ENCODE measurements at regions not wholly inside any gene's neighbourhood (a gene's known extent, or its start where the extent isn't known, plus 50 kb on each side); places are given as distances from the start of the nearest gene placed in this dataset.

DNA sequence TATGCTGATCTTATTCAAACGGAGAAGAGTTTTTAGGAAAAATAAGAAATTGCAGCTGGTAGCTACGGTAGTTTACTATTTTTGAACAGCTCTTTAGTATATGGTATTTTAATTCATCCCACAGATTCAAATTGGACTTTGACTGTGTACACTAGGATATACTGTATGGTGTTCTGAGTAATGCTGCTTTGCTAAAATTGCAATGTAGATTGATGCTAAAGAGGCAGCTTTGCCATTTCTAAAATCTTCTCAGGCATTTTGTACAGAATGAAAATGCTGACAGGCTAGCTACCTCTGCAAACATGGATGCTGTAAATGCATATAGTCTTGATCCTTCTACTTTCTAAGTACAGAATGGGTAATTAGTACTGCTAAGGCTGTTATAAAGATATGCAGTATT lies 826.6 kb upstream of the POU3F3 start:
- Histone ChIP-seq H3F3A (ENCODE audit: insufficient read depth, low read length, poor library complexity, severe bottlenecking) (no peaks in the 10 kb centered on the region), H2AFZ (ENCODE audit: low read depth, low read length) (no peak overlapping the region), H3K9ac (ENCODE audit: low read length) (no peak overlapping the region), H3K36me3 (ENCODE audit: insufficient read depth, low read length) (no peaks in the 10 kb centered on the region), H3K27me3 (ENCODE audit: insufficient read depth, low read depth, low read length) (no peaks in the 10 kb centered on the region), H4K20me1 (ENCODE audit: insufficient read depth) (no peaks in the 10 kb centered on the region), H3K4me2 (ENCODE audit: low read length) (no peak overlapping the region), H3K9me2 (ENCODE audit: insufficient read depth, low read length) (no peaks in the 10 kb centered on the region), H3K4me3 (ENCODE audit: low read length) (no peak overlapping the region), H3K27ac (ENCODE audit: low read length) (no peak overlapping the region), H3K9me3 (ENCODE audit: low read length) (no peaks in the 10 kb centered on the region), H3K79me2 (replicated peaks; ENCODE audit: insufficient read depth, low read length) (no peaks in the 10 kb centered on the region)
- no peak for TF ChIP-seq SMC3 (conservative IDR thresholded peaks at IDR 0.05; ENCODE audit: poor library complexity)
- TF ChIP-seq, protein P1, sequence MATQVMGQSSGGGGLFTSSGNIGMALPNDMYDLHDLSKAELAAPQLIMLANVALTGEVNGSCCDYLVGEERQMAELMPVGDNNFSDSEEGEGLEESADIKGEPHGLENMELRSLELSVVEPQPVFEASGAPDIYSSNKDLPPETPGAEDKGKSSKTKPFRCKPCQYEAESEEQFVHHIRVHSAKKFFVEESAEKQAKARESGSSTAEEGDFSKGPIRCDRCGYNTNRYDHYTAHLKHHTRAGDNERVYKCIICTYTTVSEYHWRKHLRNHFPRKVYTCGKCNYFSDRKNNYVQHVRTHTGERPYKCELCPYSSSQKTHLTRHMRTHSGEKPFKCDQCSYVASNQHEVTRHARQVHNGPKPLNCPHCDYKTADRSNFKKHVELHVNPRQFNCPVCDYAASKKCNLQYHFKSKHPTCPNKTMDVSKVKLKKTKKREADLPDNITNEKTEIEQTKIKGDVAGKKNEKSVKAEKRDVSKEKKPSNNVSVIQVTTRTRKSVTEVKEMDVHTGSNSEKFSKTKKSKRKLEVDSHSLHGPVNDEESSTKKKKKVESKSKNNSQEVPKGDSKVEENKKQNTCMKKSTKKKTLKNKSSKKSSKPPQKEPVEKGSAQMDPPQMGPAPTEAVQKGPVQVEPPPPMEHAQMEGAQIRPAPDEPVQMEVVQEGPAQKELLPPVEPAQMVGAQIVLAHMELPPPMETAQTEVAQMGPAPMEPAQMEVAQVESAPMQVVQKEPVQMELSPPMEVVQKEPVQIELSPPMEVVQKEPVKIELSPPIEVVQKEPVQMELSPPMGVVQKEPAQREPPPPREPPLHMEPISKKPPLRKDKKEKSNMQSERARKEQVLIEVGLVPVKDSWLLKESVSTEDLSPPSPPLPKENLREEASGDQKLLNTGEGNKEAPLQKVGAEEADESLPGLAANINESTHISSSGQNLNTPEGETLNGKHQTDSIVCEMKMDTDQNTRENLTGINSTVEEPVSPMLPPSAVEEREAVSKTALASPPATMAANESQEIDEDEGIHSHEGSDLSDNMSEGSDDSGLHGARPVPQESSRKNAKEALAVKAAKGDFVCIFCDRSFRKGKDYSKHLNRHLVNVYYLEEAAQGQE (IDR thresholded peaks at IDR 0.05; ENCODE audit: borderline replicate concordance), result no peak
- TF ChIP-seq EZH2 (IDR thresholded peaks at IDR 0.05; ENCODE audit: borderline replicate concordance, insufficient read depth, low read length, poor library complexity, severe bottlenecking), result no peak
- TF ChIP-seq MXI1 (conservative IDR thresholded peaks at IDR 0.05; ENCODE audit: poor library complexity, severe bottlenecking), result no peak
- no peak for TF ChIP-seq RAD21 (conservative IDR thresholded peaks at IDR 0.05)
- no peak for TF ChIP-seq POLR2AphosphoS5 (IDR thresholded peaks at IDR 0.05)
- no peak for TF ChIP-seq TAF1 (IDR thresholded peaks at IDR 0.05; ENCODE audit: low read depth)
- TF ChIP-seq EP300 (conservative IDR thresholded peaks at IDR 0.05; ENCODE audit: poor library complexity, severe bottlenecking), result no peak
- TF ChIP-seq, protein P2, sequence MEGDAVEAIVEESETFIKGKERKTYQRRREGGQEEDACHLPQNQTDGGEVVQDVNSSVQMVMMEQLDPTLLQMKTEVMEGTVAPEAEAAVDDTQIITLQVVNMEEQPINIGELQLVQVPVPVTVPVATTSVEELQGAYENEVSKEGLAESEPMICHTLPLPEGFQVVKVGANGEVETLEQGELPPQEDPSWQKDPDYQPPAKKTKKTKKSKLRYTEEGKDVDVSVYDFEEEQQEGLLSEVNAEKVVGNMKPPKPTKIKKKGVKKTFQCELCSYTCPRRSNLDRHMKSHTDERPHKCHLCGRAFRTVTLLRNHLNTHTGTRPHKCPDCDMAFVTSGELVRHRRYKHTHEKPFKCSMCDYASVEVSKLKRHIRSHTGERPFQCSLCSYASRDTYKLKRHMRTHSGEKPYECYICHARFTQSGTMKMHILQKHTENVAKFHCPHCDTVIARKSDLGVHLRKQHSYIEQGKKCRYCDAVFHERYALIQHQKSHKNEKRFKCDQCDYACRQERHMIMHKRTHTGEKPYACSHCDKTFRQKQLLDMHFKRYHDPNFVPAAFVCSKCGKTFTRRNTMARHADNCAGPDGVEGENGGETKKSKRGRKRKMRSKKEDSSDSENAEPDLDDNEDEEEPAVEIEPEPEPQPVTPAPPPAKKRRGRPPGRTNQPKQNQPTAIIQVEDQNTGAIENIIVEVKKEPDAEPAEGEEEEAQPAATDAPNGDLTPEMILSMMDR (IDR thresholded peaks at IDR 0.05; ENCODE audit: poor library complexity, severe bottlenecking), result no peak

DNA sequence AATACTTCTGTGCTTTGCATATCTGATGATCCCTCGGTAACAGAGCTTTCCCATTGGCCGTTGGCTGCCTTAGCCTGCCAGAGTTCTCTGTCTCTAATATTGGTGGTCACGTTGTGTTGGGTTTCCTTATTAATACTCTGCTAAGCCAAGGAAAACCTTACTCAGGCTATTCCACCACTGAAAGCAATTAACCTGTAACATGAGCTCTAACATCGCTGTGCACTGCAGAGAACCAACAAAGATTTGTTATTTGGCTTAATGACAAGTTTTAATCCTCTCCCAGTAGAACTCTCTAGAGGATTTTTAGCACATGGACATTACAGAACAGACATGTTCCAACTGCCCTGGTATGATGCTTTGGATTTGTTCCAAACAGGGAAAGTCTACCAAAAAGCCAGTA lies 825.9 kb upstream of the POU3F3 start:
- Histone ChIP-seq H3F3A (ENCODE audit: insufficient read depth, low read length, poor library complexity, severe bottlenecking) (no peaks in the 10 kb centered on the region), H3K36me3 (ENCODE audit: insufficient read depth, low read length) (no peaks in the 10 kb centered on the region), H3K27ac (ENCODE audit: low read length) (no peak overlapping the region), H4K20me1 (ENCODE audit: insufficient read depth) (no peaks in the 10 kb centered on the region), H2AFZ (ENCODE audit: low read depth, low read length) (no peak overlapping the region), H3K79me2 (replicated peaks; ENCODE audit: insufficient read depth, low read length) (no peaks in the 10 kb centered on the region), H3K27me3 (ENCODE audit: insufficient read depth, low read depth, low read length) (no peaks in the 10 kb centered on the region), H3K4me3 (ENCODE audit: low read length) (no peak overlapping the region), H3K9me2 (ENCODE audit: insufficient read depth, low read length) (no peaks in the 10 kb centered on the region), H3K9me3 (ENCODE audit: low read length) (no peaks in the 10 kb centered on the region), H3K9ac (ENCODE audit: low read length) (no peak overlapping the region), H3K4me2 (ENCODE audit: low read length) (no peak overlapping the region)
- TF ChIP-seq MXI1 (conservative IDR thresholded peaks at IDR 0.05; ENCODE audit: poor library complexity, severe bottlenecking), result no peak
- TF ChIP-seq TAF1 (IDR thresholded peaks at IDR 0.05; ENCODE audit: low read depth), result no peak
- TF ChIP-seq EZH2 (IDR thresholded peaks at IDR 0.05; ENCODE audit: borderline replicate concordance, insufficient read depth, low read length, poor library complexity, severe bottlenecking), result no peak
- TF ChIP-seq SMC3 (conservative IDR thresholded peaks at IDR 0.05; ENCODE audit: poor library complexity), result no peak
- TF ChIP-seq, protein P1 (IDR thresholded peaks at IDR 0.05; ENCODE audit: borderline replicate concordance), result no peak
- TF ChIP-seq RAD21 (conservative IDR thresholded peaks at IDR 0.05), result no peak
- TF ChIP-seq, protein P2 (IDR thresholded peaks at IDR 0.05; ENCODE audit: poor library complexity, severe bottlenecking), result no peak
